NB4 (cell line): ENCODE measurements at regions not wholly inside any gene's neighbourhood (a gene's known extent, or its start where the extent isn't known, plus 50 kb on each side); places are given as distances from the start of the nearest gene placed in this dataset.

Source experiments
- DNase-seq: peaks from one replicate; pipeline ENCODE4 v3.0.0; 2010; ENCODE audit warnings: low read depth
- H3K4me3 ChIP-seq: one replicate; pipeline ENCODE4 v1.5.1; 2011; ENCODE audit warnings: mild to moderate bottlenecking, low read depth, low read length, moderate library complexity
- MYC ChIP-seq: IDR thresholded peaks from 2 replicates; pipeline ENCODE4 v1.6.1; 2011; ENCODE audit warnings: low read depth, low read length
- POLR2A ChIP-seq: IDR thresholded peaks from 2 replicates; pipeline ENCODE4 v1.6.1; 2011; ENCODE audit warnings: mild to moderate bottlenecking; ENCODE audit not compliant: insufficient read length; ENCODE audit errors: extremely low read depth
- TF ChIP-seq, protein P1 (sequence below): IDR thresholded peaks from 2 replicates; pipeline ENCODE4 v1.6.1; 2011; ENCODE audit warnings: low read depth, low read length
- TF ChIP-seq, protein P2 (sequence below): IDR thresholded peaks from one replicate; pipeline ENCODE4 v1.5.1; 2012; ENCODE audit warnings: low read depth, low read length

DNA sequence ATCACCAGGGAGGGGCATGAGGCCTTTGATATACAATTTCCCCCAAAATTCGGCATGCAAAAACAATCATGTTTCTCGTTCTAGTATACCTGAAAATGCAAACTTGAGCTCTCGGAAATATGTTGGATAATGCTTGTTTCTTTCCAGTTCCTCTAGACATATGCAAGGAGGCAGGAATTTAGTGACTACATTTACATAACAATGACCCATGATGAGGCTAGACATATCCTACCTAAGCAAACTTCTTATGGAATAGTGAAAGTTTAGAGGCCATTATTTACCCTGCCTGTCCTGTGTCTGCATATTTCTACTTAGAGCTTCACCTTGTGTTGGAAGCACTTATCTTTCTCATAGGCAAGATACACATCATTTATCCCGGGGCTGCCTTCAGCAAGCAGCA is 514.6 kb downstream of the KCNJ2 start:
- no peak for DNase-seq

DNA sequence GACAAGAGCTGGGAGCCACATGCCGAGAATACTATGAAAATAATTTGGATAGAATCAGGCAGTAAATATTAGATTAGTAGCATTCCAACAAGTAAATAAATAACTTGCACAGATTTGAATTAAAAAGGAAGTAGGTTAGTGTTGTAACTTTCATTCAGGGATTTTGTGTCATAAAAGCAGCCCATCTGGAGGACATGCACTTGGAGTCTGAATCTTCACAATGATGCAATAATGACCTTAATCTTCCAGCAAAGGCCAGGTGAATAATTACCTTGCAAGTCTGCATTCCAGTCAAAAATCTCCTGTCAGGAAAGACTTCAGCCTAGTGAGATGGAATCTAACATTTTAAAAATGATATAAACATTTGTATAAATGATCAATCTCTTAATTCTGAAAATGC is 518.1 kb downstream of the KCNJ2 start:
- no peak for TF ChIP-seq MYC
- TF ChIP-seq, protein P1, sequence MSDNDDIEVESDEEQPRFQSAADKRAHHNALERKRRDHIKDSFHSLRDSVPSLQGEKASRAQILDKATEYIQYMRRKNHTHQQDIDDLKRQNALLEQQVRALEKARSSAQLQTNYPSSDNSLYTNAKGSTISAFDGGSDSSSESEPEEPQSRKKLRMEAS = no peak
- no peak for TF ChIP-seq POLR2A
- TF ChIP-seq, protein P2, sequence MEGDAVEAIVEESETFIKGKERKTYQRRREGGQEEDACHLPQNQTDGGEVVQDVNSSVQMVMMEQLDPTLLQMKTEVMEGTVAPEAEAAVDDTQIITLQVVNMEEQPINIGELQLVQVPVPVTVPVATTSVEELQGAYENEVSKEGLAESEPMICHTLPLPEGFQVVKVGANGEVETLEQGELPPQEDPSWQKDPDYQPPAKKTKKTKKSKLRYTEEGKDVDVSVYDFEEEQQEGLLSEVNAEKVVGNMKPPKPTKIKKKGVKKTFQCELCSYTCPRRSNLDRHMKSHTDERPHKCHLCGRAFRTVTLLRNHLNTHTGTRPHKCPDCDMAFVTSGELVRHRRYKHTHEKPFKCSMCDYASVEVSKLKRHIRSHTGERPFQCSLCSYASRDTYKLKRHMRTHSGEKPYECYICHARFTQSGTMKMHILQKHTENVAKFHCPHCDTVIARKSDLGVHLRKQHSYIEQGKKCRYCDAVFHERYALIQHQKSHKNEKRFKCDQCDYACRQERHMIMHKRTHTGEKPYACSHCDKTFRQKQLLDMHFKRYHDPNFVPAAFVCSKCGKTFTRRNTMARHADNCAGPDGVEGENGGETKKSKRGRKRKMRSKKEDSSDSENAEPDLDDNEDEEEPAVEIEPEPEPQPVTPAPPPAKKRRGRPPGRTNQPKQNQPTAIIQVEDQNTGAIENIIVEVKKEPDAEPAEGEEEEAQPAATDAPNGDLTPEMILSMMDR = no peak
- no peak for DNase-seq

More for the DNA sequence above, 514.6 kb downstream of the KCNJ2 start:
- no peak overlapping the region for H3K4me3 ChIP-seq
- TF ChIP-seq, protein P1 = no peak
- TF ChIP-seq MYC = no peak
- TF ChIP-seq, protein P2 = no peak
- TF ChIP-seq POLR2A = no peak

DNA sequence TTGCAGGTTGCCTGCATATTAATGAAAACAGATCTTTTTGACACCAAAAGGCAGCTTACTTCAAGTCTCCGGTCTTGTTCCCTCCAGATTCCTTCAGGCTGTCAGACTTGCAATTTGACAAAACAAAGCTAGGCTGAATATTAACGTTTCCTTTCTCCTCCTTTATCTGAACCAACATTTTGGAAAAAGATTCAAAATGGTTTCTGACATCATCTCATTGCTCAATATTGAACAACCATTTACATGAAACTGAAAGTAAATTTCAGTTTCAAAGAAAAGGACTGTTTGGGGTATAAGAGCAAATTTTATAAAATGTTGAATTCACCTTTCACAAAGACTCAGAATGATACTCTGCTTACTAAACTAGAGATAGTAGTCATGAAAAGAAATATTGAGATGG is 521.8 kb downstream of the KCNJ2 start:
- H3K4me3 ChIP-seq = no peak overlapping the region
- TF ChIP-seq MYC = no peak
- no peak for TF ChIP-seq POLR2A
- TF ChIP-seq, protein P1 = no peak
- TF ChIP-seq, protein P2 = no peak
- DNase-seq = no peak

More for the DNA sequence above, 518.1 kb downstream of the KCNJ2 start:
- no peak overlapping the region for H3K4me3 ChIP-seq

DNA sequence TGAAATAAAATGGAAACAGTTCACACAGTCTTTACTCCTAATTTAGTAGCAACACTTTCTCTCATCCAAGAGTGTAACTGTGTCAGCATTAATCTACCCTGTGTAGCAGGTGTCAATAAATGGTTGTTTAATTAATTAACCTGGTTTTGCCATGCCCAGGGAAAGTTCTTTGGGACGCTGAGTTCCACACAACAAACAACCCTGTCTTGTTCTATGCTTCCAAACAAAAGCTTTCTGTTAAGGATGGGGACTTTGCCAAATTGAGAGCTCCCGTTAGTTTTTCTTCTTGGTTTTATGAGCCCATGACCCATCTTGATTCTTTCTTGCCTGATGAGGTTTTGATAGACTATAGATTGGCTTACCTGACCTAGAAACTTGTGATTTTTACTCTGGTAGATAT is 530.1 kb downstream of the KCNJ2 start:
- no peak for TF ChIP-seq POLR2A
- TF ChIP-seq, protein P1 = no peak
- TF ChIP-seq MYC = no peak
- TF ChIP-seq, protein P2 = no peak
- DNase-seq = no peak

DNA sequence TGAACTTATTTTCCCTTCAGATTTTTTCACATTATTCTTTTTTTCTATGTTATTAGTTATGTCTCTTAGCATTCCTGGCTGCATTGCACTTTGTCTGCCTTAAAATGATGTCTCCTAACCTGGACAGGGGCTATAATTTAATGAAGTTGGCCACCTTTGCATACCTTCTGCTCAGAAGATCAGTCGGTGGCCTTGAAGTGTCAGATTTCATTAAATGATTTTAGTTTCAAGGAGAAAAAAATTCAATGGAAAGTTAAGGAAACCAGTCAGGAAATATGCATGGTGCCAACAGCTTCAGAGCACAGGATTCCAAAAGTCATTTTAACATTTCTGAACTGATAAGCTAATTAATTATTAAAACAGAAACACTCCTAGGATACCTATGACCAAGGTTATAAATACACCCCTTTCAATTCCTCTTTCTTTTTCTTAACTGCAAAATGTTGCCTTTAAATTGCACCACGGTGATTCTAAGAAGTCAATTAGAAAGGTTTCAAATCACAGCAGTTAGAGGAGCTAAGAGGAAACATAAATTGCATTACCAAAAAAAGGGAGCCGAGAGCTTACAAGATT is 533.4 kb downstream of the KCNJ2 start:
- no peak for DNase-seq
- H3K4me3 ChIP-seq = no peak overlapping the region
- TF ChIP-seq POLR2A = no peak
- TF ChIP-seq MYC = no peak
- TF ChIP-seq, protein P1 = no peak
- TF ChIP-seq, protein P2 = no peak

More for the DNA sequence above, 530.1 kb downstream of the KCNJ2 start:
- no peak overlapping the region for H3K4me3 ChIP-seq

DNA sequence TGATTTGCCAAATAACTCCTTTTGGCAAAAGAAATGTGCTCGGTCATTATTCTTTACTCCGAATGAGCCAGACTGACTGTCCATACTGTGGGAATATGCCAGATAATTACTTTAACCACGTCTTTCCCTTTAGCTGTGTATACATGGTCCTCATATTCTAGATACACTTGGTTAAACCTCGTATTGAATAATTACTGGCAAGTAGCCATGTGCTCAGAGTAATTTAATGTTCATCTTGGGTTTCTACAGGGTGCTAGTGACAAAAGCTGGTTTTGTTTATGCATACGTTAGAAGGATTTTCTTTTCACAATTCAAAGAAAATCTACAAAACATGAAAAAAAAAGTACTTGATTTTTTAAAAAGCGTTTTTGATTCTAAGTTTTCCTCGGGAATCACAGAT is 540.3 kb downstream of the KCNJ2 start:
- no peak for DNase-seq
- TF ChIP-seq, protein P1 = no peak
- TF ChIP-seq MYC (no peak), POLR2A (no peak)
- TF ChIP-seq, protein P2 = no peak
- no peak overlapping the region for H3K4me3 ChIP-seq
